GM12878 (cell line): ENCODE measurements at regions not wholly inside any gene's neighbourhood (a gene's known extent, or its start where the extent isn't known, plus 50 kb on each side); places are given as distances from the start of the nearest gene placed in this dataset.
A peak's percentile ranks its signal among the peaks of the same experiment; 100 is the strongest.

Experiments used
- ATF7 ChIP-seq: fragments of 450-650 bp; IDR thresholded peaks from 2 replicates; pipeline ENCODE4 v1.6.1; 2016; ENCODE audit warnings: low read depth, mild to moderate bottlenecking
- CBFB ChIP-seq: IDR thresholded peaks from 2 replicates; pipeline ENCODE4 v1.6.1; 2016; ENCODE audit warnings: antibody characterized with exemption, low read depth
- CREB1 ChIP-seq: IDR thresholded peaks from 2 replicates; pipeline ENCODE4 v1.6.1; 2012; ENCODE audit warnings: low read depth, mild to moderate bottlenecking, inconsistent platforms
- FOS ChIP-seq: IDR thresholded peaks from 3 replicates; pipeline ENCODE4 v1.6.1; 2011; ENCODE audit warnings: borderline replicate concordance; ENCODE audit not compliant: insufficient read length; ENCODE audit errors: extremely low read depth
- FOXM1 ChIP-seq: IDR thresholded peaks from 2 replicates; pipeline ENCODE4 v1.6.1; 2012; ENCODE audit warnings: low read depth, mild to moderate bottlenecking, inconsistent platforms, low read length, moderate library complexity
- MEF2A ChIP-seq: IDR thresholded peaks from 2 replicates; pipeline ENCODE4 v1.6.1; 2011; ENCODE audit warnings: low read depth, mild to moderate bottlenecking, low read length, moderate library complexity; ENCODE audit not compliant: insufficient read depth
- PAX5 ChIP-seq: IDR thresholded peaks from 2 replicates; pipeline ENCODE4 v1.6.1; 2011; ENCODE audit warnings: low read depth, low read length, borderline replicate concordance
- POLR2AphosphoS5 ChIP-seq: IDR thresholded peaks from 2 replicates; pipeline ENCODE4 v1.6.1; 2011; ENCODE audit warnings: mild to moderate bottlenecking, low read length, inconsistent platforms
- SMC3 ChIP-seq: IDR thresholded peaks from 2 replicates; pipeline ENCODE4 v1.6.1; 2011; ENCODE audit warnings: low read length, improper control_type of control experiment, borderline replicate concordance
- SP1 ChIP-seq: IDR thresholded peaks from one replicate; pipeline ENCODE4 v1.6.1; 2011; ENCODE audit warnings: low read depth, low read length
- TARDBP ChIP-seq: IDR thresholded peaks from 2 replicates; pipeline ENCODE4 v1.6.1; 2016; ENCODE audit warnings: borderline replicate concordance
- YBX1 ChIP-seq: fragments of 450-650 bp; IDR thresholded peaks from 2 replicates; pipeline ENCODE4 v1.6.1; 2016; ENCODE audit warnings: antibody characterized with exemption
- ZNF207 ChIP-seq: fragments of 450-650 bp; IDR thresholded peaks from 2 replicates; pipeline ENCODE4 v1.6.1; 2014; ENCODE audit warnings: antibody characterized with exemption, mild to moderate bottlenecking, borderline replicate concordance
- ZNF217 ChIP-seq: fragments of 450-650 bp; IDR thresholded peaks from 2 replicates; pipeline ENCODE4 v1.6.1; 2017; ENCODE audit warnings: antibody characterized with exemption, mild to moderate bottlenecking
- ZSCAN29 ChIP-seq: fragments of 450-650 bp; IDR thresholded peaks from 2 replicates; pipeline ENCODE4 v1.6.1; 2017; ENCODE audit warnings: mild to moderate bottlenecking, moderate library complexity
- TF ChIP-seq, protein P1 (sequence below): fragments of 450-650 bp; IDR thresholded peaks from 2 replicates; pipeline ENCODE4 v1.6.1; 2017; ENCODE audit warnings: mild to moderate bottlenecking, moderate library complexity
- TF ChIP-seq, protein P2 (sequence below): fragments of 450-650 bp; conservative IDR thresholded peaks from 2 replicates; pipeline ENCODE4 v1.6.1; 2017; ENCODE audit warnings: mild to moderate bottlenecking, moderate library complexity
- TF ChIP-seq, protein P3 (sequence below): IDR thresholded peaks from 2 replicates; pipeline ENCODE4 v1.6.1; 2011; ENCODE audit warnings: borderline replicate concordance, low read depth, mild to moderate bottlenecking, moderate library complexity, low read length; ENCODE audit not compliant: insufficient read depth, poor library complexity, severe bottlenecking
- TF ChIP-seq, protein P4 (sequence below): IDR thresholded peaks from 2 replicates; pipeline ENCODE4 v1.6.1; 2012; ENCODE audit warnings: low read length, inconsistent platforms
- TF ChIP-seq, protein P5 (sequence below): fragments of 150-350 bp; IDR thresholded peaks from 2 replicates; pipeline ENCODE4 v1.6.1; 2016; ENCODE audit warnings: low read depth, low read length

DNA sequence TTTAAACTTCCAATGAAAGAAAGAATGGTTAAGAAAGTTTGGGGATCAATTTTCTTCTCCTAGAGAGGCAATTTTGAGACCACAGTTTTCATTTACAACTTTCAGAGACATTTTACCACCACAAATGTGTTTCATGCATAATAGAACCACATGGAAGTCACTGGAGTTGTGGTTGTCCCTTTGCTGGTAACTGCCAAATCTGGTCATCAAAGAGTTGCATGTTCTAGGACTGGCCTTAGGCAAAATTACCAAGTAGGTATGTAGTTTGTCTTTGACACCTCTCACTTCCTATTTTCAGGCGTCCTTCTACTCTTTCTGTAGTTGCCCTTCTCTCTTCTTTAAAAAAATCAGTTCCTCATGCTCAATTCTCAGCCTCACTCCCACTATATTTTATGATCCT, 54.3 kb upstream of the TMX1 start (continued):
- TF ChIP-seq MEF2A = peak; percentile 12; the same call in 1 of the 2 replicates
- TF ChIP-seq PAX5 = 0 out of 2 replicates have a peak, but pooled peaks have one; percentile 16
- TF ChIP-seq, protein P1, sequence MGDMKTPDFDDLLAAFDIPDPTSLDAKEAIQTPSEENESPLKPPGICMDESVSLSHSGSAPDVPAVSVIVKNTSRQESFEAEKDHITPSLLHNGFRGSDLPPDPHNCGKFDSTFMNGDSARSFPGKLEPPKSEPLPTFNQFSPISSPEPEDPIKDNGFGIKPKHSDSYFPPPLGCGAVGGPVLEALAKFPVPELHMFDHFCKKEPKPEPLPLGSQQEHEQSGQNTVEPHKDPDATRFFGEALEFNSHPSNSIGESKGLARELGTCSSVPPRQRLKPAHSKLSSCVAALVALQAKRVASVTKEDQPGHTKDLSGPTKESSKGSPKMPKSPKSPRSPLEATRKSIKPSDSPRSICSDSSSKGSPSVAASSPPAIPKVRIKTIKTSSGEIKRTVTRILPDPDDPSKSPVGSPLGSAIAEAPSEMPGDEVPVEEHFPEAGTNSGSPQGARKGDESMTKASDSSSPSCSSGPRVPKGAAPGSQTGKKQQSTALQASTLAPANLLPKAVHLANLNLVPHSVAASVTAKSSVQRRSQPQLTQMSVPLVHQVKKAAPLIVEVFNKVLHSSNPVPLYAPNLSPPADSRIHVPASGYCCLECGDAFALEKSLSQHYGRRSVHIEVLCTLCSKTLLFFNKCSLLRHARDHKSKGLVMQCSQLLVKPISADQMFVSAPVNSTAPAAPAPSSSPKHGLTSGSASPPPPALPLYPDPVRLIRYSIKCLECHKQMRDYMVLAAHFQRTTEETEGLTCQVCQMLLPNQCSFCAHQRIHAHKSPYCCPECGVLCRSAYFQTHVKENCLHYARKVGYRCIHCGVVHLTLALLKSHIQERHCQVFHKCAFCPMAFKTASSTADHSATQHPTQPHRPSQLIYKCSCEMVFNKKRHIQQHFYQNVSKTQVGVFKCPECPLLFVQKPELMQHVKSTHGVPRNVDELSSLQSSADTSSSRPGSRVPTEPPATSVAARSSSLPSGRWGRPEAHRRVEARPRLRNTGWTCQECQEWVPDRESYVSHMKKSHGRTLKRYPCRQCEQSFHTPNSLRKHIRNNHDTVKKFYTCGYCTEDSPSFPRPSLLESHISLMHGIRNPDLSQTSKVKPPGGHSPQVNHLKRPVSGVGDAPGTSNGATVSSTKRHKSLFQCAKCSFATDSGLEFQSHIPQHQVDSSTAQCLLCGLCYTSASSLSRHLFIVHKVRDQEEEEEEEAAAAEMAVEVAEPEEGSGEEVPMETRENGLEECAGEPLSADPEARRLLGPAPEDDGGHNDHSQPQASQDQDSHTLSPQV = no peak
- no peak for TF ChIP-seq SMC3
- TF ChIP-seq, protein P2, sequence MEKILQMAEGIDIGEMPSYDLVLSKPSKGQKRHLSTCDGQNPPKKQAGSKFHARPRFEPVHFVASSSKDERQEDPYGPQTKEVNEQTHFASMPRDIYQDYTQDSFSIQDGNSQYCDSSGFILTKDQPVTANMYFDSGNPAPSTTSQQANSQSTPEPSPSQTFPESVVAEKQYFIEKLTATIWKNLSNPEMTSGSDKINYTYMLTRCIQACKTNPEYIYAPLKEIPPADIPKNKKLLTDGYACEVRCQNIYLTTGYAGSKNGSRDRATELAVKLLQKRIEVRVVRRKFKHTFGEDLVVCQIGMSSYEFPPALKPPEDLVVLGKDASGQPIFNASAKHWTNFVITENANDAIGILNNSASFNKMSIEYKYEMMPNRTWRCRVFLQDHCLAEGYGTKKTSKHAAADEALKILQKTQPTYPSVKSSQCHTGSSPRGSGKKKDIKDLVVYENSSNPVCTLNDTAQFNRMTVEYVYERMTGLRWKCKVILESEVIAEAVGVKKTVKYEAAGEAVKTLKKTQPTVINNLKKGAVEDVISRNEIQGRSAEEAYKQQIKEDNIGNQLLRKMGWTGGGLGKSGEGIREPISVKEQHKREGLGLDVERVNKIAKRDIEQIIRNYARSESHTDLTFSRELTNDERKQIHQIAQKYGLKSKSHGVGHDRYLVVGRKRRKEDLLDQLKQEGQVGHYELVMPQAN = no peak
- TF ChIP-seq, protein P3, sequence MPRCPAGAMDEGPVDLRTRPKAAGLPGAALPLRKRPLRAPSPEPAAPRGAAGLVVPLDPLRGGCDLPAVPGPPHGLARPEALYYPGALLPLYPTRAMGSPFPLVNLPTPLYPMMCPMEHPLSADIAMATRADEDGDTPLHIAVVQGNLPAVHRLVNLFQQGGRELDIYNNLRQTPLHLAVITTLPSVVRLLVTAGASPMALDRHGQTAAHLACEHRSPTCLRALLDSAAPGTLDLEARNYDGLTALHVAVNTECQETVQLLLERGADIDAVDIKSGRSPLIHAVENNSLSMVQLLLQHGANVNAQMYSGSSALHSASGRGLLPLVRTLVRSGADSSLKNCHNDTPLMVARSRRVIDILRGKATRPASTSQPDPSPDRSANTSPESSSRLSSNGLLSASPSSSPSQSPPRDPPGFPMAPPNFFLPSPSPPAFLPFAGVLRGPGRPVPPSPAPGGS = no peak
- no peak for TF ChIP-seq CREB1
- TF ChIP-seq YBX1 = no peak
- no peak for TF ChIP-seq POLR2AphosphoS5
- TF ChIP-seq, protein P4, sequence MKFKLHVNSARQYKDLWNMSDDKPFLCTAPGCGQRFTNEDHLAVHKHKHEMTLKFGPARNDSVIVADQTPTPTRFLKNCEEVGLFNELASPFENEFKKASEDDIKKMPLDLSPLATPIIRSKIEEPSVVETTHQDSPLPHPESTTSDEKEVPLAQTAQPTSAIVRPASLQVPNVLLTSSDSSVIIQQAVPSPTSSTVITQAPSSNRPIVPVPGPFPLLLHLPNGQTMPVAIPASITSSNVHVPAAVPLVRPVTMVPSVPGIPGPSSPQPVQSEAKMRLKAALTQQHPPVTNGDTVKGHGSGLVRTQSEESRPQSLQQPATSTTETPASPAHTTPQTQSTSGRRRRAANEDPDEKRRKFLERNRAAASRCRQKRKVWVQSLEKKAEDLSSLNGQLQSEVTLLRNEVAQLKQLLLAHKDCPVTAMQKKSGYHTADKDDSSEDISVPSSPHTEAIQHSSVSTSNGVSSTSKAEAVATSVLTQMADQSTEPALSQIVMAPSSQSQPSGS = 0 out of 2 replicates have a peak, but pooled peaks have one; percentile 16
- no peak for TF ChIP-seq FOXM1
- TF ChIP-seq CBFB = no peak
- TF ChIP-seq ATF7 = no peak
- TF ChIP-seq ZNF207 = no peak
- TF ChIP-seq, protein P5, sequence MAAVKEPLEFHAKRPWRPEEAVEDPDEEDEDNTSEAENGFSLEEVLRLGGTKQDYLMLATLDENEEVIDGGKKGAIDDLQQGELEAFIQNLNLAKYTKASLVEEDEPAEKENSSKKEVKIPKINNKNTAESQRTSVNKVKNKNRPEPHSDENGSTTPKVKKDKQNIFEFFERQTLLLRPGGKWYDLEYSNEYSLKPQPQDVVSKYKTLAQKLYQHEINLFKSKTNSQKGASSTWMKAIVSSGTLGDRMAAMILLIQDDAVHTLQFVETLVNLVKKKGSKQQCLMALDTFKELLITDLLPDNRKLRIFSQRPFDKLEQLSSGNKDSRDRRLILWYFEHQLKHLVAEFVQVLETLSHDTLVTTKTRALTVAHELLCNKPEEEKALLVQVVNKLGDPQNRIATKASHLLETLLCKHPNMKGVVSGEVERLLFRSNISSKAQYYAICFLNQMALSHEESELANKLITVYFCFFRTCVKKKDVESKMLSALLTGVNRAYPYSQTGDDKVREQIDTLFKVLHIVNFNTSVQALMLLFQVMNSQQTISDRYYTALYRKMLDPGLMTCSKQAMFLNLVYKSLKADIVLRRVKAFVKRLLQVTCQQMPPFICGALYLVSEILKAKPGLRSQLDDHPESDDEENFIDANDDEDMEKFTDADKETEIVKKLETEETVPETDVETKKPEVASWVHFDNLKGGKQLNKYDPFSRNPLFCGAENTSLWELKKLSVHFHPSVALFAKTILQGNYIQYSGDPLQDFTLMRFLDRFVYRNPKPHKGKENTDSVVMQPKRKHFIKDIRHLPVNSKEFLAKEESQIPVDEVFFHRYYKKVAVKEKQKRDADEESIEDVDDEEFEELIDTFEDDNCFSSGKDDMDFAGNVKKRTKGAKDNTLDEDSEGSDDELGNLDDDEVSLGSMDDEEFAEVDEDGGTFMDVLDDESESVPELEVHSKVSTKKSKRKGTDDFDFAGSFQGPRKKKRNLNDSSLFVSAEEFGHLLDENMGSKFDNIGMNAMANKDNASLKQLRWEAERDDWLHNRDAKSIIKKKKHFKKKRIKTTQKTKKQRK = no peak
- no peak for TF ChIP-seq ZSCAN29
- no peak for TF ChIP-seq FOS
- no peak for TF ChIP-seq TARDBP
- TF ChIP-seq SP1 = no peak
- no peak for TF ChIP-seq ZNF217
